ENCODE measurements at regions not wholly inside any gene's neighbourhood (a gene's known extent, or its start where the extent isn't known, plus 50 kb on each side); places are given as distances from the start of the nearest gene placed in this dataset.

- peaks cover 82% of the 10 kb centered on the region for H3K36me3 Mint-ChIP-seq (ENCODE audit: low read depth)
- H3K27ac Mint-ChIP-seq: peak overlapping the region; percentile 91
- POLR2A ChIA-PET: interaction anchor here (1.4 to 2.5 kb wide), 2 partner anchors 10 to 26 kb away, joined by 3 to 15 read pairs; no protein-coding TSS in a partner anchor
- H3K27me3 Mint-ChIP-seq (ENCODE audit: low read depth): no peaks in the 10 kb centered on the region
- H3K4me3 Mint-ChIP-seq: peak overlapping the region; percentile 63
- ATAC-seq: no peak
- no peaks in the 10 kb centered on the region for H3K9me3 Mint-ChIP-seq (ENCODE audit: insufficient read depth)
- peaks cover 91% of the 10 kb centered on the region for H3K4me1 Mint-ChIP-seq (ENCODE audit: low read depth)
- CTCF ChIA-PET: interaction anchor here (0.9 to 1.9 kb wide), 5 partner anchors 12 to 552 kb away, joined by 3 to 10 read pairs (median 3); no protein-coding TSS in a partner anchor
- no peak for DNase-seq
Observed at GRCh38 chr17:77466596-77467223, 325.9 kb downstream of the SEC14L1 start.

- ChIA-PET POLR2A (interaction anchor here (2.5 kb wide), 1 partner anchor 27 kb away, joined by 15 read pairs; no protein-coding TSS in a partner anchor), CTCF (interaction anchor here (2.2 kb wide), 1 partner anchor 37 kb away, joined by 11 read pairs; no protein-coding TSS in a partner anchor)
- ATAC-seq (no peak), DNase-seq (no peak)
- peaks cover 91% of the 10 kb centered on the region for H3K4me1 Mint-ChIP-seq (ENCODE audit: low read depth)
- H3K4me3 Mint-ChIP-seq: no peak overlapping the region
- H3K9me3 Mint-ChIP-seq (ENCODE audit: insufficient read depth): no peaks in the 10 kb centered on the region
- no peaks in the 10 kb centered on the region for H3K27me3 Mint-ChIP-seq (ENCODE audit: low read depth)
- H3K36me3 Mint-ChIP-seq (ENCODE audit: low read depth): peaks cover 86% of the 10 kb centered on the region
- no peak overlapping the region for H3K27ac Mint-ChIP-seq
Observed at GRCh38 chr17:77467521-77467920, 326.8 kb downstream of the SEC14L1 start.

GRCh38 chr17:77468897-77469296 is 328.1 kb downstream of the SEC14L1 start:
- H3K4me3 Mint-ChIP-seq: no peak overlapping the region
- ChIA-PET CTCF (interaction anchor here (0.7 to 2.2 kb wide), 3 partner anchors 26 to 51 kb away, joined by 3 to 11 read pairs (median 3); no protein-coding TSS in a partner anchor), POLR2A (interaction anchor here (0.6 kb wide), 2 partner anchors 912 to 1266 kb away, joined by 3 read pairs; no protein-coding TSS in a partner anchor)
- ATAC-seq (no peak), DNase-seq (no peak)
- peaks cover 88% of the 10 kb centered on the region for H3K36me3 Mint-ChIP-seq (ENCODE audit: low read depth)
- H3K27me3 Mint-ChIP-seq (ENCODE audit: low read depth): no peaks in the 10 kb centered on the region
- H3K9me3 Mint-ChIP-seq (ENCODE audit: insufficient read depth): no peaks in the 10 kb centered on the region
- H3K27ac Mint-ChIP-seq: peak overlapping the region; percentile 54
- H3K4me1 Mint-ChIP-seq (ENCODE audit: low read depth): peaks cover 95% of the 10 kb centered on the region

GRCh38 chr17:77470330-77470786 is 329.6 kb downstream of the SEC14L1 start:
- Mint-ChIP-seq H3K27ac (peak overlapping the region; percentile 64), H3K4me3 (no peak overlapping the region), H3K27me3 (ENCODE audit: low read depth) (no peaks in the 10 kb centered on the region), H3K9me3 (ENCODE audit: insufficient read depth) (no peaks in the 10 kb centered on the region), H3K36me3 (ENCODE audit: low read depth) (peaks cover 87% of the 10 kb centered on the region), H3K4me1 (ENCODE audit: low read depth) (peaks cover 97% of the 10 kb centered on the region)
- DNase-seq: no peak
- ChIA-PET CTCF (no interaction called here), POLR2A (no interaction called here)
- no peak for ATAC-seq

- Mint-ChIP-seq H3K27me3 (ENCODE audit: low read depth) (no peaks in the 10 kb centered on the region), H3K36me3 (ENCODE audit: low read depth) (peaks cover 85% of the 10 kb centered on the region), H3K4me1 (ENCODE audit: low read depth) (peaks cover 97% of the 10 kb centered on the region), H3K4me3 (no peak overlapping the region), H3K9me3 (ENCODE audit: insufficient read depth) (no peaks in the 10 kb centered on the region), H3K27ac (peak overlapping the region; percentile 67)
- CTCF ChIA-PET: interaction anchor here (1.9 to 3.7 kb wide), 4 partner anchors 11 to 140 kb away, joined by 6 to 16 read pairs (median 10); no protein-coding TSS in a partner anchor
- no peak for DNase-seq
- POLR2A ChIA-PET: interaction anchor here (0.8 to 2.7 kb wide), 5 partner anchors 8 to 77 kb away, joined by 3 to 10 read pairs (median 7); no protein-coding TSS in a partner anchor
- ATAC-seq: no peak
Observed at GRCh38 chr17:77470800-77471733, 330.3 kb downstream of the SEC14L1 start.

- ATAC-seq (no peak), DNase-seq (no peak)
- POLR2A ChIA-PET: interaction anchor here (0.6 to 2.7 kb wide), 7 partner anchors 9 to 285 kb away, joined by 3 to 10 read pairs (median 6); no protein-coding TSS in a partner anchor
- Mint-ChIP-seq H3K4me3 (peak overlapping the region; percentile 26), H3K36me3 (ENCODE audit: low read depth) (peaks cover 84% of the 10 kb centered on the region), H3K9me3 (ENCODE audit: insufficient read depth) (no peaks in the 10 kb centered on the region), H3K27me3 (ENCODE audit: low read depth) (no peaks in the 10 kb centered on the region), H3K4me1 (ENCODE audit: low read depth) (peaks cover 97% of the 10 kb centered on the region), H3K27ac (peak overlapping the region; percentile 60)
- CTCF ChIA-PET: interaction anchor here (0.6 to 3.7 kb wide), 14 partner anchors 10 to 140 kb away, joined by 3 to 45 read pairs (median 6); no protein-coding TSS in a partner anchor
Observed at GRCh38 chr17:77471984-77472461, 331.3 kb downstream of the SEC14L1 start.

GRCh38 chr17:77472468-77473310 is 331.9 kb downstream of the SEC14L1 start:
- Mint-ChIP-seq H3K4me1 (ENCODE audit: low read depth) (peaks cover 98% of the 10 kb centered on the region), H3K9me3 (ENCODE audit: insufficient read depth) (no peaks in the 10 kb centered on the region), H3K27me3 (ENCODE audit: low read depth) (no peaks in the 10 kb centered on the region), H3K4me3 (peak overlapping the region; percentile 26), H3K36me3 (ENCODE audit: low read depth) (peaks cover 86% of the 10 kb centered on the region), H3K27ac (peak overlapping the region; percentile 62)
- ChIA-PET POLR2A (interaction anchor here (0.6 to 2.7 kb wide), 10 partner anchors 10 to 286 kb away, joined by 3 to 10 read pairs (median 5); no protein-coding TSS in a partner anchor), CTCF (interaction anchor here (0.6 to 3.7 kb wide), 14 partner anchors 10 to 141 kb away, joined by 3 to 45 read pairs (median 6); no protein-coding TSS in a partner anchor)
- peak; percentile 45 for DNase-seq
- peak; percentile 32 for ATAC-seq

GRCh38 chr17:77473615-77474226 is 333.0 kb downstream of the SEC14L1 start:
- no peak for ATAC-seq

GRCh38 chr17:77474292-77474988 is 333.7 kb downstream of the SEC14L1 start:
- Mint-ChIP-seq H3K4me3 (no peak overlapping the region), H3K9me3 (ENCODE audit: insufficient read depth) (no peaks in the 10 kb centered on the region), H3K27ac (peak overlapping the region; percentile 77), H3K36me3 (ENCODE audit: low read depth) (peaks cover 78% of the 10 kb centered on the region), H3K4me1 (ENCODE audit: low read depth) (peaks cover 99% of the 10 kb centered on the region), H3K27me3 (ENCODE audit: low read depth) (no peaks in the 10 kb centered on the region)
- ATAC-seq (no peak), DNase-seq (no peak)
- CTCF ChIA-PET: interaction anchor here (0.7 to 3.7 kb wide), 8 partner anchors 16 to 142 kb away, joined by 4 to 45 read pairs (median 8); no protein-coding TSS in a partner anchor
- POLR2A ChIA-PET: interaction anchor here (0.6 to 1.9 kb wide), 14 partner anchors 9 to 607 kb away, joined by 3 to 7 read pairs (median 3); no protein-coding TSS in a partner anchor

More at GRCh38 chr17:77473615-77474226, 333.0 kb downstream of the SEC14L1 start:
- CTCF ChIA-PET: interaction anchor here (1.1 to 3.7 kb wide), 8 partner anchors 16 to 141 kb away, joined by 4 to 45 read pairs (median 8); no protein-coding TSS in a partner anchor
- peaks cover 99% of the 10 kb centered on the region for H3K4me1 Mint-ChIP-seq (ENCODE audit: low read depth)
- no peaks in the 10 kb centered on the region for H3K9me3 Mint-ChIP-seq (ENCODE audit: insufficient read depth)
- H3K27ac Mint-ChIP-seq: peak overlapping the region; percentile 72
- H3K27me3 Mint-ChIP-seq (ENCODE audit: low read depth): no peaks in the 10 kb centered on the region
- POLR2A ChIA-PET: interaction anchor here (0.7 to 2.7 kb wide), 8 partner anchors 8 to 247 kb away, joined by 3 to 9 read pairs (median 5); no protein-coding TSS in a partner anchor
- peaks cover 82% of the 10 kb centered on the region for H3K36me3 Mint-ChIP-seq (ENCODE audit: low read depth)
- H3K4me3 Mint-ChIP-seq: peak overlapping the region; percentile 3
- DNase-seq: no peak

Measured in activated CD8-positive, alpha-beta T cell treated with anti-CD3 and anti-CD28 coated beads, Interleukin-2, amount 10 ng/mL, durations not matched to agents 7 days and 5 days (primary cell).